Anterior cingulate cortex (tissue), 58 donors: ENCODE measurements at regions not wholly inside any gene's neighbourhood (a gene's known extent, or its start where the extent isn't known, plus 50 kb on each side); places are given as distances from the start of the nearest gene placed in this dataset.

Experiments
- DNase-seq, 58 donors: peaks; one replicate each; lab custom pipeline; 2025; lab: John Stamatoyannopoulos, UW

DNA sequence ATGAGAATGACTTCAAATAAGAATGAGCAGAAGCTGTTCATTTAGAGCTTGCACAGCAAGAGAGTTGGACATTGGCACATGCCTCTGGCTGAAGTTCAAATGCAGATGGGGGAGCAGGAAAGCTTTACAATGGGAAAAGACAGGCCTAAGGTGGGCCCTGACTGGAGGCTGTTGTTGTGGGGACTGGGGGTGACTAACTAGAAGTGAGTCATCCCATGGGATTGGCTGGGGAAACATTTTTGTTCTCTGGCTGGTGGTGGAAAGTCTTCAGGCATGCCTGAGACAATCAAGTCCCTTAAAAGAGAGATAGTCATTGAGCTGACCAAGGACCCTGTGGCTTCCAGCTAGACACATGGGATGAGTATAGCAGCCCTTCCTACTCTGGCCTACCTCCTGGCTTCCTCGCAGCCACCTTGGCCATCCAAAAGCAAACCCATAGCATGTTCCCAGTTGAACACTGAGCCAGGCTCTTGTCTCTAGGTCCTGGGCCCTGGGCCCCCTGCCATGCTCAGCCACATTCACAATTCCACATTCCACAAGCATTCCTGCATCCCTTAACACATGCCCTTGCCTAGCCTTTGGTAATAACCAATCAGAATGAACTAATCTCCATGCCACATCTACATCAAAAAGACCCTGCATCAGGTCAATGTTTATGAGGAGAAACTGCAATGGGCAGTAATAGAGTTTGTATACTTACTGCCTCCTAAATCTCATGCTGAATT is 873.4 kb downstream of the NLGN4Y start:
- DNase-seq: no peak

DNA sequence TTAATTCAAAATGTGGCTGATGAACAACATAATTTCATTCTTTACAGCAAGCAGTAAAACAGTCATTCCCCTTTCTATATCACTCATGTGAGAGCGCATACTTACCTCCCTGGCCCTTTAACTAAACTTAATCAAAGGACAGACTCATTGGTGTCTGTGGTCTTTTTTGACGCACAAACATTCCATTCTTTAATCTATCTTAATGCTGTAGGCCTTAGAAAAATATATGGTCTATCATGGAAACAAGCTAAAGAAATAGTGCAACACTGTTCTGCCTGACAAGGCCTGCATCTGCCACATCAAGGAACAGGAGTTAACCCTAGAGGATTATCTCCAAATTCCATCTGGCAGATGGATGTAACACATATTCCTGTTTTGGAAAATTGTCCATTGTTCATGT is 878.1 kb downstream of the NLGN4Y start:
- DNase-seq: no peak

- DNase-seq: no peak
Observed at GRCh38 chrY:15404551-15404950, 880.2 kb downstream of the NLGN4Y start.

- no peak for DNase-seq
Observed at GRCh38 chrY:15415165-15415564, 890.8 kb downstream of the NLGN4Y start.

DNA sequence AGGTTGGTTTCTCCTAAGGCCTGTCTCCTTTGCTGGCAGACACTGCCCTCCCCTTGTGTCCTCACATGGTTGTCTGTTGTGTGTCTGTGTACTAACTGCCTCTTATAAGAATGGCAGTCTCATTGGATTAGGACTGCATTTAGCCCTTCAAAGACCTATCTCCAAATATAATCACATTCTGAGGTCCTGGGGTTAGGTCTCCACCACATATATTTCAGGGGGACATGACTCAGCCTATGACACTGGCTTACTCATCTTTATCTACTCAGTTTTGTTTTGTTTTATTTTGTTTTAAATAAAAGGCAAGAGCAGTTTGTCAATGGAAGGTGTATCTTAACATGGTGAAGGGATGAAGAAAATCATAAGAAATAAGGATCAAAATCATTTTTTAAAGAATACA is 894.3 kb downstream of the NLGN4Y start:
- DNase-seq: no peak

DNA sequence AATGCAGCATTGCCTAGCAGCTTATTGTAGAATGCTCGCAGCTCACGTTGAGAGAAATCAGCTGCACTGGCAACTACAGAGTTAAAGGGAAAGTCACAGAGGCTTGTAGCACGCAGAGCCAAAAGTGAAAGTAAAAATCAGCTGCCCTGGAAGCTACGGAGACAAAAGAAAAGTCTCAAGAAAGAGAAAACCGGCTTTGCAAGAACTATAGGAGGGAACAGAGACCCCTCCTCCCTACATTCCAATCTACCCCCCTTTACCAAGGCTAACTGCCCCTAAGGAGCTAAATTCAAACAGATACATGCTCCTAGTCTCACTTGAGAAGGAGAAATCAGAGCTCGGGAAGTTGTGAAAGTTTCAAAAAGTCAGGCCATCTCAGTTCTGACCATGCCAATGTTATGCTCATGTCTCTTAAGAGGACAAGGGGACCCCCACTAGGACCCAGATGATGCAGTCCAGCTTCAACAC is 900.4 kb downstream of the NLGN4Y start:
- peak in 1 of 58 donors; percentile 0 for DNase-seq

- no peak for DNase-seq
Observed at GRCh38 chrY:15440021-15440695, 915.8 kb downstream of the NLGN4Y start.

GRCh38 chrY:15440696-15441408 is 916.5 kb downstream of the NLGN4Y start:
- DNase-seq: no peak

DNA sequence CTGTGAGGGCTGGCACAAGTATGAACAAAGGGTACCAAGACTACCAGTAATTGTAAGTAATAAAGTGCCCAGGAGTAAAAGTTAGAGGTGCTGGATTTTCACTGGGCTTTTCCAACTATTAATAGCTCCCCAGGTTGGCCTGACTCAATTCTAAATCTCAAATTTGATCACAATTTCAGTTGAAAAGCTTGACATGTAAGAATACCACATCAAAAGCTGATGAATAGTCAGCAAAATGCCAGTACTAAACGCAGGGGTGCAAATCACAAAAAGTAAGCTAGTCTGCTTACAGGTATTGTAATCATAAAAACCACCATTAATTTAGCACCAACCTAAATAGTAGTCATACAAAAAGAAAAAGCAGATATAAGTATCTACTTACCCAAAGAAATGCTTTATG is 917.5 kb downstream of the NLGN4Y start:
- DNase-seq: no peak

- DNase-seq: no peak
Observed at GRCh38 chrY:15445871-15446270, 921.5 kb downstream of the NLGN4Y start.

GRCh38 chrY:15446861-15447260 is 922.5 kb downstream of the NLGN4Y start:
- no peak for DNase-seq

DNA sequence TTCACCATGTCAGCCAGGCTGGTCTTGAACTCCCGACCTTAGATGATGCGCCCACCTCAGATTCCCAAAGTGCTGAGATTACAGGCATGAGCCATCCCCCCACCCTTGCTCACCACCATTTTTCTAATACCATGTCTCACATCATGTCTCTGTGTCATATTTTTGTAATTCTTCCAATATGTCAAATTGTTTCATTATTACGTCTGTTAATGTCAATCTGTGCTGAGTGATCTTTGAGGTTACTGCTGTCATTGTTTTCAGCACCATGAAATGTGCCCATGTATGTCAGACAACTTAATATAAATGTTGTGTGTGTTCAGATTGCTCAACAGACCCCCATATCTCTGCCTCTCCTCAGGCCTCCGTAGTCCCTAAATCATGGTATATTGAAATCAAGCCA is 923.6 kb downstream of the NLGN4Y start:
- DNase-seq: no peak

- no peak for DNase-seq
Observed at GRCh38 chrY:15455133-15455937, 931.0 kb downstream of the NLGN4Y start.

DNA sequence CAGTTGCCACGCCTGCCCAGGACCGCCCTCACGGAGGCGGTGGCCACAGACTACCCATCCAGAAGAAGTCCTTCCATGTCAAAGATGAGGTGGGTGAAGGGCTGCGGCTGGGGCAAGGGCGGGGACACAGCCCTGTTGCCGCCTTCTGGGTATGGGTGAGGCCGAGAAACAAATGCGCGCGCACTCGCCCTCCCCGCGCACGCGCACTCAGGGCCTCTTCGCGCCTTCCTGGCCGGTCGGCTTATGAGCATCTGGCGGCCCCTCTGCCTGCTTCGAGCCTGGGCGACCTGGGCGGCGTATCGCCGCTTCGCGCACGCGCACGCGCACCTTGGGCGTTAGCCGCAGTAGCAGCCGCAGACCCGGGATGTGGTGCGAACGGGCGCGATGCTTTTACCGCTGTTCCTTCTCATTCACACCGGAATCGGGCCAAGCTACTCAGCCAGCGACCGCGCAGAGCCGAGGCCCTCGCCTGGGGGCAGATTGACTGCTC is 931.7 kb downstream of the NLGN4Y start:
- peak in 26 of 58 donors; percentile 0 to 16 (median 0) for DNase-seq

DNA sequence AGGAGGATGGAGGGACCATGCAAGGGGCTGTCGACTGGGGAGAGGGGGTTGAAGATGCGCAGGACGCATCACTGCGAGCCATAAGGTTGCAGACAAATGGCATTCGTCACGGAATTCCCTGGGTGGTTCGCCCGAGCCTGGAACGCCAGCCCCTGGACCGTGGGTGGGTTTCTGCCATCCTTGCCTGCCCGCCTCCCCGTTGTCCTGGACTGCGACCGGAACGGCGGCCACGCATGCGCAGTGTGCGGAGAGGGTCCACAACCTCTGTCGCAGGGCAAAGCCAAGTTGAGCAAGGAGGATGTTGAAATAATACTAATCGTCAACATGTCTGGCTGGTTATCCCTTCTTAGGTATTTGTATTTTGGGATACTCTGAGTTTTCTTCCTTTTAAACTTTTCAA is 932.2 kb downstream of the NLGN4Y start:
- DNase-seq: peak in 3 of 58 donors; percentile 0 to 9 (median 2)

GRCh38 chrY:15457682-15458081 is 933.4 kb downstream of the NLGN4Y start:
- no peak for DNase-seq

- DNase-seq: no peak
Observed at GRCh38 chrY:15458426-15458825, 934.1 kb downstream of the NLGN4Y start.

- no peak for DNase-seq
Observed at GRCh38 chrY:15465880-15466279, 941.6 kb downstream of the NLGN4Y start.

- no peak for DNase-seq
Observed at GRCh38 chrY:15466891-15467290, 942.6 kb downstream of the NLGN4Y start.

GRCh38 chrY:15468091-15468490 is 943.8 kb downstream of the NLGN4Y start:
- DNase-seq: no peak
